AG10803 (cell line): ENCODE measurements at regions not wholly inside any gene's neighbourhood (a gene's known extent, or its start where the extent isn't known, plus 50 kb on each side); places are given as distances from the start of the nearest gene placed in this dataset.

Experiments used
- DNase-seq: peaks from one replicate; pipeline ENCODE4 v3.0.0; 2010; ENCODE audit warnings: low read depth
- H3K4me3 ChIP-seq: 2 replicates; pipeline ENCODE4 v1.5.1; 2011; ENCODE audit warnings: mild to moderate bottlenecking, low read length, control low read depth
- TF ChIP-seq, protein P1 (sequence below): conservative IDR thresholded peaks from 2 replicates; pipeline ENCODE4 v1.5.1; 2011; ENCODE audit warnings: mild to moderate bottlenecking, low read length, control low read depth, inconsistent platforms

DNA sequence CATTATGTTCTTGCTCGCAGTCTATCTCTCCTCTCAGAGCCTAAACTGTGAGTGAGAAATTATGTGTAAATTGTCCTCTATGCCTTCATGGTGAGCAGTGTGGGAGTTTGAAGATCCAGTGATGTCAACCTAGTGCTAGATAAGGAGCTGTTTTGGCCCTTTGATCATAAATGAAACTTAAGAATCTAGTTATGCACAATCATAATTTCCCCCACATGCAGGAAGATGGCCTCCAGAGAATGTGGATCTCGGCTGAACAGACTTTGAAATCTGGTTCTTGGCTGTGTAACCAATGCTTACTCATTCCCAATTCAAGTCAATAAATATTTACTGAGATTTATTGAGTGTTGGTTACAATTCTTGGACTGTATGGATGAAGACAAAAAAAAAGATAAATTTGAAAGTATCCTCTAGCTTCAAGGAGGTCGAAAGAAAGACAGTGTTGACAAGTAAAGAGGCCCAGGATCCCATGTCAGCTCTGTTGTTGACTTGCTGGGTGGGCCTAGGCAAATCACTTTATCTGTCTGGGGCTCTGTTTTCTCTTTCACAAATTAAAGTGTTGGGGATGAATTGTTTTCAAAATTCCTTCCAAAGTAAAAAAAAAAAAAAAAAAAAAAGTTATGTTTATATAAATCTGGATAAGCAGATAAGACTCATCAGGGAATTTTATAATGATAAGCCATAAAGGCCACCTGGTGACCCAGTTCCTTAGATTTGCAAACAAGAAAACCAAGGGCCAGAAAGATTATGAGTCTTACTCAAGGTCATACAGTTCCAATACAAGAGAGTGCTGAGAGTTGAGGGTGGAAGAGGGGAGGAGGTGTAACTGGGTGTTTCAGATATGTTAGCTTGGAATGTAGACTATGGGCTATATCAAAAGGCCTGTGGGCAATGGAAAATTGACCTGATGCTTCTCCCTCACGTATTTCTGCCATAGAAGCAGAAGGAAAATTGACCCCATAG is 969.9 kb downstream of the KCNMA1 start:
- no peak overlapping the region for H3K4me3 ChIP-seq
- no peak for DNase-seq
- TF ChIP-seq, protein P1, sequence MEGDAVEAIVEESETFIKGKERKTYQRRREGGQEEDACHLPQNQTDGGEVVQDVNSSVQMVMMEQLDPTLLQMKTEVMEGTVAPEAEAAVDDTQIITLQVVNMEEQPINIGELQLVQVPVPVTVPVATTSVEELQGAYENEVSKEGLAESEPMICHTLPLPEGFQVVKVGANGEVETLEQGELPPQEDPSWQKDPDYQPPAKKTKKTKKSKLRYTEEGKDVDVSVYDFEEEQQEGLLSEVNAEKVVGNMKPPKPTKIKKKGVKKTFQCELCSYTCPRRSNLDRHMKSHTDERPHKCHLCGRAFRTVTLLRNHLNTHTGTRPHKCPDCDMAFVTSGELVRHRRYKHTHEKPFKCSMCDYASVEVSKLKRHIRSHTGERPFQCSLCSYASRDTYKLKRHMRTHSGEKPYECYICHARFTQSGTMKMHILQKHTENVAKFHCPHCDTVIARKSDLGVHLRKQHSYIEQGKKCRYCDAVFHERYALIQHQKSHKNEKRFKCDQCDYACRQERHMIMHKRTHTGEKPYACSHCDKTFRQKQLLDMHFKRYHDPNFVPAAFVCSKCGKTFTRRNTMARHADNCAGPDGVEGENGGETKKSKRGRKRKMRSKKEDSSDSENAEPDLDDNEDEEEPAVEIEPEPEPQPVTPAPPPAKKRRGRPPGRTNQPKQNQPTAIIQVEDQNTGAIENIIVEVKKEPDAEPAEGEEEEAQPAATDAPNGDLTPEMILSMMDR, result no peak

DNA sequence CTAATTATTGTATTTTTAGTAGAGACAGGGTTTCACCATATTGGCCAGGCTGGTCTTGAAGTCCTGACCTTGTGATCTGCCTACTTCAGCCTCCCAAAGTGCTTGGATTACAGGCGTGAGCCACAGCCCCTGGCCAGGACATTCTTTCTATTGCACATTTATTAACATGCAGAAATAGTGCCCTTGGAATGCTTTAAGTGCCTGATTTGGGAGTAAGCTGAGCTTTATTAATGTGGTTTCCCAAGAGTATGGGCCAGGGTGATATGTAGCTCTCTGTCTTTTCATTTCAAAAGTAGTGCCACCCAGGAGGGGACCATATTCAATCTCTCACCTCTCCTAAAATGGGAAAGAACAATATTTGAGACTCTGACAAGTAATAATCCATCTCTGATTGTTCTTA is 970.7 kb downstream of the KCNMA1 start:
- no peak overlapping the region for H3K4me3 ChIP-seq
- DNase-seq, result no peak
- TF ChIP-seq, protein P1, result no peak

DNA sequence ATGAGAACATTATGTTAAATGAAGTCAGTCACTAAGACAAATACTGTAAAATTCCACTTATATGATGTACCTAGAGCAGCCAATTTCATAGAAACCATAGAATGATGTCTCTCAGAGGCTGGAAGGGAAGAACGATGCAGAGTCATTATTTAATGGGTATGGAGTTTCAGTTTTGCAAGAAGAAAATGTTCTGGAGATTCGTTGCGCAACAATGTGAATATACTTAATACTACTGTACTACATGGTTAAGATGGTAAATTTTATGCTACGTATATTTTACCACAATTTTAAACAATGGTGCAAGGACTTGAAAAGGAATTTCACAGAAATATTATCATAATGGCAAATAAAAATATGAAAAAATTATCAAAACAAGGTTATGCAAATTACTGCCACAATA is 972.6 kb downstream of the KCNMA1 start:
- no peak overlapping the region for H3K4me3 ChIP-seq
- TF ChIP-seq, protein P1, result no peak
- DNase-seq, result no peak

DNA sequence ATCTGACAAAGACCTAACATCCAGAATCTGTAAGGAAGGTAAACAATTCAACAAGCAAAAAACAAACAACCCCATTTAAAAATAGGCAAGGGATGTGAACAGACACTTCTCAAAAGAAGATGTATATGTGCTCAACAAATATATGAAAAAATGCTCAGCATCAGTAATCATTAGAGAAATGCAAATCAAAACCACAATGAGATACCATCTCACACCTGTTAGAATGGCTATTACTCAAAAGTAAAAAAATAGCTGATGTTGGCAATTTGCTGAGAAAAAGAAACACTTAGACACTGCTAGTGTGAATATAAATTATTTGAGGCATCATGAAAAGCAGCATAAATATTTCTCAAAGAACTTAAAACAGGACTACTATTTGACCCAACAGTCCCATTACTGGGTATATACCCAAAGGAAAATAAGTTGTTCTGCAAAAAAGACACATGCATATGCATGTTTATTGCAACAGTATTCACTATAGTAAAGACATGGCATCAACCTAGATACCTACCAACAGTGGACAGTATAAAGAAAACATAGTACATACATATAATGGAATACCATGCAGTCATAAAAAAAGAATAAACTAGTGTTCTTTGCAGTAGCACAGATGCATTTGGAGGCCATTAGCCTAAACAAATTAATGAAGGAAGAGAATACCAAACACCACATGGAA is 980.1 kb downstream of the KCNMA1 start:
- no peak for DNase-seq
- TF ChIP-seq, protein P1, result no peak
- H3K4me3 ChIP-seq, result no peak overlapping the region

DNA sequence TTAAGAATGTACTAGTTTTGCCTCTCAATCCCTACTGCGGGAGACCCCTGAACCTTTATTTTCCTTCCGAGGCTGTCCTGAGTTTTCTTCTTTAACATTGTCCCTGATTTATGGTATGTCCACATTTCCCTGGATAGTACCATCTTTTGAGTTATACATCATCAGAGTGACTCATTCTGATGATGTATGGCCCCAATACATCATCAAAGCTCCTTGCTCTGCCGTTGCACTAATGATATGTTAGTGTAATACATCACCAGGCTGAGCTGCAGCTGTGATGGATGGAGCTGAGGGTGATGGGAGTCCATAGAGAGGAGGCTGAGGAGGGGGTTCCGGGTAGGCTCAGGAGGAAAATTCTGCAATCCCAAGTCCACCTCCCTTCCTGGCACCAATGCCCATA is 986.5 kb downstream of the KCNMA1 start:
- TF ChIP-seq, protein P1, result no peak
- no peak for DNase-seq
- H3K4me3 ChIP-seq, result no peak overlapping the region

DNA sequence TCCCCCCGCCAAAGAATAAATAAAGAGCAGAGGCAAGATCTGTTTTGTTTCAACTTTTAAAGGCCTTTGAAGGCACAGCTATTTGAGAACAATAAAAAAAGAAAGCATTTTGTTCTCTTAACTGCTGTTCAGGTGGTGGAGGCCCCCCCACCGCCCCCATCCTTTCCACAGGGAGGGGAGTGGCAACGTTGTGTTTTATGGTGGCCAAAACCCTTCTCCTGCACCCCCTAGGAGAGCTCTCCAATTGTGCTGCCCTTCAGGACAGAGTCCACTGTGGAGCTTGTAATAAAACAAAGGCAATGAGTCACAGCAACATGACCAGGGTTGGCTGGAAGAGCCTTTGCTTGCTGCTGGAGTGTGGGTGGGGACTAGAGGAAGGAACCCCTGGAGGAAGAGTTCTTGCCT is 987.9 kb downstream of the KCNMA1 start:
- no peak overlapping the region for H3K4me3 ChIP-seq
- DNase-seq, result peak; percentile 64
- TF ChIP-seq, protein P1, result no peak
